ENCODE measurements at regions not wholly inside any gene's neighbourhood (a gene's known extent, or its start where the extent isn't known, plus 50 kb on each side); places are given as distances from the start of the nearest gene placed in this dataset.

- Histone ChIP-seq H3K27ac (no peak overlapping the region), H3K4me3 (no peak overlapping the region), H3K27me3 (ENCODE audit: low read depth) (no peaks in the 10 kb centered on the region), H3K4me1 (no peaks in the 10 kb centered on the region), H3K9me3 (no peaks in the 10 kb centered on the region), H3K36me3 (no peaks in the 10 kb centered on the region)
- TF ChIP-seq, protein P1, sequence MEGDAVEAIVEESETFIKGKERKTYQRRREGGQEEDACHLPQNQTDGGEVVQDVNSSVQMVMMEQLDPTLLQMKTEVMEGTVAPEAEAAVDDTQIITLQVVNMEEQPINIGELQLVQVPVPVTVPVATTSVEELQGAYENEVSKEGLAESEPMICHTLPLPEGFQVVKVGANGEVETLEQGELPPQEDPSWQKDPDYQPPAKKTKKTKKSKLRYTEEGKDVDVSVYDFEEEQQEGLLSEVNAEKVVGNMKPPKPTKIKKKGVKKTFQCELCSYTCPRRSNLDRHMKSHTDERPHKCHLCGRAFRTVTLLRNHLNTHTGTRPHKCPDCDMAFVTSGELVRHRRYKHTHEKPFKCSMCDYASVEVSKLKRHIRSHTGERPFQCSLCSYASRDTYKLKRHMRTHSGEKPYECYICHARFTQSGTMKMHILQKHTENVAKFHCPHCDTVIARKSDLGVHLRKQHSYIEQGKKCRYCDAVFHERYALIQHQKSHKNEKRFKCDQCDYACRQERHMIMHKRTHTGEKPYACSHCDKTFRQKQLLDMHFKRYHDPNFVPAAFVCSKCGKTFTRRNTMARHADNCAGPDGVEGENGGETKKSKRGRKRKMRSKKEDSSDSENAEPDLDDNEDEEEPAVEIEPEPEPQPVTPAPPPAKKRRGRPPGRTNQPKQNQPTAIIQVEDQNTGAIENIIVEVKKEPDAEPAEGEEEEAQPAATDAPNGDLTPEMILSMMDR (IDR thresholded peaks at IDR 0.05): no peak
- intact Hi-C loops (cut with DNase I): no loop called here
- DNase-seq (no peak), ATAC-seq (no peak)
Observed at GRCh38 chr6:126107475-126108166, 121.3 kb downstream of the TRMT11 start.

DNA sequence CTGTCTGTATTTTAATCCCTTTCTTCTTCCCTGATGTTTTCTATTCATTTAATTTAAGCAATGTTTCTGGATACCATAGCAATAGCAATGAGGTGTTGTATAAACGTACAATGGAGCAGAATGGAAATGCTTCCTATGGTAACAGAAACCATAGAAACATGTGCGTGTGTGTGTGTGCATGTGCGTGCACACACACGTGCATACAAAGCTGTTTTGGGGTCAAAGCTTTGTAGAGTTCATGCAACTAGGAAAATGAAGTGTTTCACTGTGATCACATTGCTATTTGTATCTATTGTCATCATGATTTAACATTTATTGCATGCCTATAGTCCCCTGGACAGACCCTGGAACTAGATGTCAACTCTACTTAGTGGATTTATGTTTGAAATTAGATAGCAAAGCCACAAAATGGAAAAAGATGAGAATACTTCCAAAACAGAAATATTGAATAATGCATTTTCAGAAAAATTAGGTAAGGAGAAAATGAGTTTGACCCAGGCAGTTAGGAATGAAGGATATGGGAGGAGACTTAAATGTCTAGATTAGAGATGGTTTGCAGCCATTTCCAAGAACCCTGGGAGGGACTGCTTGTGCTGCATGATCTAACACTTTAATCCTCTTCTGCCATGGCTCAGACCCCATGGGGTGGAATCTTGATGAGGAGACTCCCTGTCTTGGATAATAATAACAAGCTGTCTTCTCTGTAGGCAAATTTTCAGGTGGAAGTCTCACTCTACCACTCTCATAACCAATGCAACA is 124.4 kb downstream of the TRMT11 start:
- H3K4me3 ChIP-seq: no peak overlapping the region
- no peaks in the 10 kb centered on the region for H3K9me3 ChIP-seq
- H3K27ac ChIP-seq: no peak overlapping the region
- no peaks in the 10 kb centered on the region for H3K4me1 ChIP-seq
- intact Hi-C loops (cut with DNase I): no loop called here
- no peaks in the 10 kb centered on the region for H3K27me3 ChIP-seq (ENCODE audit: low read depth)
- ATAC-seq: no peak
- no peaks in the 10 kb centered on the region for H3K36me3 ChIP-seq
- TF ChIP-seq, protein P1 (IDR thresholded peaks at IDR 0.05): no peak
- no peak for DNase-seq

- H3K27ac ChIP-seq: no peak overlapping the region
- no peaks in the 10 kb centered on the region for H3K4me1 ChIP-seq
- H3K27me3 ChIP-seq (ENCODE audit: low read depth): no peaks in the 10 kb centered on the region
- H3K9me3 ChIP-seq: no peaks in the 10 kb centered on the region
- no peak overlapping the region for H3K4me3 ChIP-seq
- intact Hi-C loops (cut with DNase I): no loop called here
- TF ChIP-seq, protein P1 (IDR thresholded peaks at IDR 0.05): no peak
- no peaks in the 10 kb centered on the region for H3K36me3 ChIP-seq
- DNase-seq: no peak
- ATAC-seq: no peak
Observed at GRCh38 chr6:126111327-126111726, 125.0 kb downstream of the TRMT11 start.

GRCh38 chr6:126112171-126112632 is 125.9 kb downstream of the TRMT11 start:
- intact Hi-C loops (cut with DNase I): no loop called here
- Histone ChIP-seq H3K36me3 (no peaks in the 10 kb centered on the region), H3K4me1 (no peaks in the 10 kb centered on the region), H3K4me3 (no peak overlapping the region), H3K27me3 (ENCODE audit: low read depth) (no peaks in the 10 kb centered on the region), H3K27ac (no peak overlapping the region), H3K9me3 (no peaks in the 10 kb centered on the region)
- TF ChIP-seq, protein P1 (IDR thresholded peaks at IDR 0.05): no peak
- DNase-seq: no peak
- no peak for ATAC-seq

DNA sequence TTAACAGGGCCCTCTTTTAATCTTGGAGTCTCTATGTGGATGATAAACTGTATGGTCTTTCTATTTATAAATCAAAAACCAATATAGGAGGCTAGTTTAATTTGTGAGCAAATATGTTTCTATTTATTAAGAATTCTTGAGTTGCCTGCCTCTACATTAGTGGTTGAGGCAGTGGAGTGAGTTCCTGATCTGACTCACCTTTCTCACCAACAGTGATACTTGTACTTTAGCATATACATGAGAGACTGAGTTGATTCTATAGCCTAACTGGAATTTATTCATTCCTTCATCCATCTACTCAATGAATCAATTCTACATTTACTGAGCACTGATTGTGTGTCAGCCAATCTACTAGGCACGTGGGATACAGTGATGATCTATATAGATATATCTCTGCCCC is 126.9 kb downstream of the TRMT11 start:
- TF ChIP-seq, protein P1 (IDR thresholded peaks at IDR 0.05): no peak
- intact Hi-C loops (cut with DNase I): no loop called here

More for the DNA sequence above, 126.9 kb downstream of the TRMT11 start:
- Histone ChIP-seq H3K27me3 (ENCODE audit: low read depth) (no peaks in the 10 kb centered on the region), H3K27ac (no peak overlapping the region), H3K4me1 (no peaks in the 10 kb centered on the region), H3K9me3 (no peaks in the 10 kb centered on the region), H3K36me3 (no peaks in the 10 kb centered on the region), H3K4me3 (no peak overlapping the region)
- DNase-seq (no peak), ATAC-seq (no peak)

Measured in lower lobe of right lung (tissue), 2 donors.